Mesendoderm (in vitro differentiated cells): ENCODE measurements at regions not wholly inside any gene's neighbourhood (a gene's known extent, or its start where the extent isn't known, plus 50 kb on each side); places are given as distances from the start of the nearest gene placed in this dataset.

Experiments used
- DNase-seq: peaks from one replicate; pipeline ENCODE4 v3.0.0; 2013
- H2AK5ac ChIP-seq: 2 replicates; pipeline ENCODE4 v1.6.1; 2013; ENCODE audit warnings: low read length, inconsistent platforms
- H2BK120ac ChIP-seq: 2 replicates; pipeline ENCODE4 v1.6.1; 2013; ENCODE audit warnings: low read depth, mild to moderate bottlenecking, low read length, moderate library complexity, mixed read lengths
- H2BK15ac ChIP-seq: replicated peaks from 2 replicates; pipeline ENCODE4 v1.6.1; 2013; ENCODE audit warnings: low read depth, mild to moderate bottlenecking, moderate library complexity
- H2BK5ac ChIP-seq: 2 replicates; pipeline ENCODE4 v1.6.1; 2013; ENCODE audit warnings: low read length, inconsistent platforms
- H3K18ac ChIP-seq: 2 replicates; pipeline ENCODE4 v1.6.1; 2013; ENCODE audit warnings: mild to moderate bottlenecking, low read length, mixed read lengths
- H3K23ac ChIP-seq: one replicate; pipeline ENCODE4 v1.6.1; 2013; ENCODE audit warnings: low read length
- H3K27ac ChIP-seq: 2 replicates; pipeline ENCODE4 v1.5.1; 2013; ENCODE audit warnings: low read depth, mild to moderate bottlenecking, inconsistent platforms, low read length, moderate library complexity
- H3K27me3 ChIP-seq: 2 replicates; pipeline ENCODE4 v1.6.1; 2013; ENCODE audit warnings: low read length, control low read depth, mild to moderate bottlenecking, inconsistent platforms; ENCODE audit not compliant: insufficient read depth, poor library complexity
- H3K36me3 ChIP-seq: 2 replicates; pipeline ENCODE4 v1.6.1; 2013; ENCODE audit warnings: low read length, inconsistent platforms; ENCODE audit not compliant: control insufficient read depth, insufficient read depth
- H3K4ac ChIP-seq: one replicate; pipeline ENCODE4 v1.6.1; 2013; ENCODE audit warnings: low read depth, mild to moderate bottlenecking, low read length, moderate library complexity
- H3K4me1 ChIP-seq: 2 replicates; pipeline ENCODE4 v1.6.1; 2013; ENCODE audit warnings: low read depth, low read length, inconsistent platforms; ENCODE audit not compliant: control insufficient read depth
- H3K4me2 ChIP-seq: 2 replicates; pipeline ENCODE4 v1.6.1; 2013; ENCODE audit warnings: low read length
- H3K4me3 ChIP-seq: 2 replicates; pipeline ENCODE4 v1.5.1; 2013; ENCODE audit warnings: mild to moderate bottlenecking, low read length
- H3K56ac ChIP-seq: one replicate; pipeline ENCODE4 v1.6.1; 2013; ENCODE audit warnings: low read length
- H3K79me1 ChIP-seq: 2 replicates; pipeline ENCODE4 v1.6.1; 2013; ENCODE audit warnings: low read length, inconsistent platforms
- H3K79me2 ChIP-seq: 2 replicates; pipeline ENCODE4 v1.6.1; 2013; ENCODE audit warnings: mild to moderate bottlenecking, low read length; ENCODE audit not compliant: control insufficient read depth, insufficient read depth
- H3K9ac ChIP-seq: 2 replicates; pipeline ENCODE4 v1.6.1; 2013; ENCODE audit warnings: low read length, inconsistent platforms
- H4K5ac ChIP-seq: one replicate; pipeline ENCODE4 v1.6.1; 2013; ENCODE audit warnings: low read length
- H4K8ac ChIP-seq: one replicate; pipeline ENCODE4 v1.6.1; 2013; ENCODE audit warnings: low read depth, mild to moderate bottlenecking, control low read depth, low read length, moderate library complexity
- WGBS: extraction: QIAGEN DNeasy Blood & Tissue Kit; methylation state at CpG from one replicate; pipeline ENCODE4 v1.1.7; 2013; ENCODE audit warnings: low lambda C conversion rate, missing lambda C conversion rate; ENCODE audit not compliant: insufficient coverage; ENCODE audit errors: extremely low coverage; 5-methylcytosine and 5-hydroxymethylcytosine counted together

- no peak overlapping the region for H4K8ac ChIP-seq
- no peak overlapping the region for H3K4me2 ChIP-seq
- H3K36me3 ChIP-seq, result no peaks in the 10 kb centered on the region
- H2AK5ac ChIP-seq, result no peak overlapping the region
- no peak overlapping the region for H4K5ac ChIP-seq
- no peak overlapping the region for H3K27ac ChIP-seq
- H3K79me1 ChIP-seq, result no peaks in the 10 kb centered on the region
- H3K4ac ChIP-seq, result no peak overlapping the region
- no peak overlapping the region for H2BK120ac ChIP-seq
- H3K9ac ChIP-seq, result no peak overlapping the region
- H2BK5ac ChIP-seq, result no peak overlapping the region
- no peak overlapping the region for H3K23ac ChIP-seq
- H2BK15ac ChIP-seq, result no peak overlapping the region
- H3K27me3 ChIP-seq, result no peaks in the 10 kb centered on the region
- no peaks in the 10 kb centered on the region for H3K79me2 ChIP-seq
- H3K4me1 ChIP-seq, result no peaks in the 10 kb centered on the region
- no peak overlapping the region for H3K56ac ChIP-seq
- no peak for DNase-seq
- H3K18ac ChIP-seq, result no peak overlapping the region
- H3K4me3 ChIP-seq, result no peak overlapping the region
Observed at GRCh38 chr9:99441829-99442228, 219.7 kb downstream of the SEC61B start.

GRCh38 chr9:99445371-99445891 is 223.3 kb downstream of the SEC61B start:
- Histone ChIP-seq H3K4me3 (no peak overlapping the region), H3K4me2 (no peak overlapping the region), H3K9ac (no peak overlapping the region), H3K27me3 (no peaks in the 10 kb centered on the region), H4K8ac (no peak overlapping the region), H3K23ac (peak overlapping the region; percentile 35), H3K27ac (no peak overlapping the region), H3K79me1 (no peaks in the 10 kb centered on the region), H3K56ac (no peak overlapping the region), H4K5ac (no peak overlapping the region), H3K4ac (no peak overlapping the region), H3K18ac (no peak overlapping the region), H2AK5ac (no peak overlapping the region), H2BK5ac (no peak overlapping the region), H3K79me2 (no peaks in the 10 kb centered on the region), H2BK15ac (no peak overlapping the region), H3K4me1 (no peaks in the 10 kb centered on the region), H3K36me3 (no peaks in the 10 kb centered on the region), H2BK120ac (no peak overlapping the region)
- no CpG with 5 or more reads among the region's 4 CpGs for WGBS
- DNase-seq, result peak; percentile 30

GRCh38 chr9:99445920-99446319 is 223.8 kb downstream of the SEC61B start:
- no peak for DNase-seq
- Histone ChIP-seq H3K36me3 (no peaks in the 10 kb centered on the region), H3K23ac (peak overlapping the region; percentile 35), H2BK5ac (no peak overlapping the region), H3K79me1 (no peaks in the 10 kb centered on the region), H3K56ac (no peak overlapping the region), H3K27ac (no peak overlapping the region), H3K4ac (no peak overlapping the region), H3K4me3 (no peak overlapping the region), H2BK15ac (no peak overlapping the region), H3K9ac (no peak overlapping the region), H3K4me2 (no peak overlapping the region), H3K4me1 (no peaks in the 10 kb centered on the region), H2BK120ac (no peak overlapping the region), H3K18ac (no peak overlapping the region), H3K27me3 (no peaks in the 10 kb centered on the region), H2AK5ac (no peak overlapping the region), H4K5ac (no peak overlapping the region), H4K8ac (no peak overlapping the region), H3K79me2 (no peaks in the 10 kb centered on the region)
- no CpG with 5 or more reads among the region's 4 CpGs for WGBS

- no peak overlapping the region for H2BK120ac ChIP-seq
- H2AK5ac ChIP-seq, result no peak overlapping the region
- H2BK15ac ChIP-seq, result no peak overlapping the region
- H3K4me3 ChIP-seq, result no peak overlapping the region
- no peak for DNase-seq
- no peak overlapping the region for H3K4ac ChIP-seq
- no peak overlapping the region for H2BK5ac ChIP-seq
- H3K4me1 ChIP-seq, result no peaks in the 10 kb centered on the region
- H3K36me3 ChIP-seq, result no peaks in the 10 kb centered on the region
- H4K8ac ChIP-seq, result no peak overlapping the region
- H3K27me3 ChIP-seq, result no peaks in the 10 kb centered on the region
- H3K56ac ChIP-seq, result no peak overlapping the region
- no peak overlapping the region for H3K18ac ChIP-seq
- H3K4me2 ChIP-seq, result no peak overlapping the region
- no peak overlapping the region for H4K5ac ChIP-seq
- no peak overlapping the region for H3K9ac ChIP-seq
- H3K79me2 ChIP-seq, result no peaks in the 10 kb centered on the region
- no peak overlapping the region for H3K27ac ChIP-seq
- no peak overlapping the region for H3K23ac ChIP-seq
- no peaks in the 10 kb centered on the region for H3K79me1 ChIP-seq
Observed at GRCh38 chr9:99447951-99448350, 225.9 kb downstream of the SEC61B start.

- H2BK5ac ChIP-seq, result no peak overlapping the region
- H3K27me3 ChIP-seq, result no peaks in the 10 kb centered on the region
- no peak overlapping the region for H3K56ac ChIP-seq
- DNase-seq, result no peak
- H2BK15ac ChIP-seq, result no peak overlapping the region
- H3K4me1 ChIP-seq, result no peaks in the 10 kb centered on the region
- no peak overlapping the region for H3K23ac ChIP-seq
- no peak overlapping the region for H3K27ac ChIP-seq
- WGBS, result no CpG with 5 or more reads among the region's 1 CpG
- H3K4me3 ChIP-seq, result no peak overlapping the region
- no peak overlapping the region for H2AK5ac ChIP-seq
- H3K9ac ChIP-seq, result no peak overlapping the region
- H3K79me2 ChIP-seq, result no peaks in the 10 kb centered on the region
- H3K4ac ChIP-seq, result no peak overlapping the region
- H4K5ac ChIP-seq, result no peak overlapping the region
- H2BK120ac ChIP-seq, result no peak overlapping the region
- no peak overlapping the region for H3K18ac ChIP-seq
- no peak overlapping the region for H4K8ac ChIP-seq
- no peaks in the 10 kb centered on the region for H3K36me3 ChIP-seq
- no peak overlapping the region for H3K4me2 ChIP-seq
- no peaks in the 10 kb centered on the region for H3K79me1 ChIP-seq
Observed at GRCh38 chr9:99449726-99450125, 227.6 kb downstream of the SEC61B start.

GRCh38 chr9:99451112-99451606 is 229.1 kb downstream of the SEC61B start:
- no CpG with 5 or more reads among the region's 4 CpGs for WGBS
- DNase-seq, result peak; percentile 85
- no peak overlapping the region for H3K4ac ChIP-seq
- no peaks in the 10 kb centered on the region for H3K79me1 ChIP-seq
- no peak overlapping the region for H4K8ac ChIP-seq
- H2BK120ac ChIP-seq, result no peak overlapping the region
- no peak overlapping the region for H3K27ac ChIP-seq
- no peak overlapping the region for H3K18ac ChIP-seq
- no peak overlapping the region for H2AK5ac ChIP-seq
- H3K36me3 ChIP-seq, result no peaks in the 10 kb centered on the region
- no peak overlapping the region for H2BK5ac ChIP-seq
- H3K4me1 ChIP-seq, result no peaks in the 10 kb centered on the region
- H3K27me3 ChIP-seq, result no peaks in the 10 kb centered on the region
- no peak overlapping the region for H4K5ac ChIP-seq
- no peak overlapping the region for H3K56ac ChIP-seq
- no peak overlapping the region for H3K4me3 ChIP-seq
- H2BK15ac ChIP-seq, result no peak overlapping the region
- H3K79me2 ChIP-seq, result no peaks in the 10 kb centered on the region
- H3K4me2 ChIP-seq, result no peak overlapping the region
- H3K23ac ChIP-seq, result no peak overlapping the region
- no peak overlapping the region for H3K9ac ChIP-seq
